ENCODE measurements at regions not wholly inside any gene's neighbourhood (a gene's known extent, or its start where the extent isn't known, plus 50 kb on each side); places are given as distances from the start of the nearest gene placed in this dataset.

GRCh38 chr3:146715170-146715569 is 110.0 kb upstream of the PLSCR5 start:
- Histone ChIP-seq H2BK15ac (ENCODE audit: low read length) (no peak overlapping the region), H4K91ac (ENCODE audit: low read depth, low read length, poor library complexity) (no peak overlapping the region), H2BK5ac (ENCODE audit: low read length) (no peak overlapping the region), H3K9me3 (replicated peaks in 1 of 2; ENCODE audit: control insufficient read depth in 2 of 2, insufficient read depth in 1 of 2, low read depth in 1 of 2, low read length in 2 of 2) (no peaks in the 10 kb centered on the region), H4K8ac (ENCODE audit: low read depth, low read length) (no peak overlapping the region), H2AK5ac (ENCODE audit: low read depth, low read length) (no peak overlapping the region), H2BK120ac (ENCODE audit: low read depth, low read length) (no peak overlapping the region), H3K4me2 (ENCODE audit: insufficient read depth, low read length, poor library complexity, severe bottlenecking) (no peak overlapping the region), H3K27me3 (ENCODE audit: control insufficient read depth in 3 of 3, insufficient read depth in 3 of 3, low read depth in 1 of 3, low read length in 3 of 3) (no peaks in the 10 kb centered on the region), H3K4me3 (ENCODE audit: low read length in 2 of 2) (no peak overlapping the region), H2AFZ (ENCODE audit: low read length) (no peak overlapping the region), H3K27ac (replicated peaks; ENCODE audit: low read length) (no peak overlapping the region), H2BK12ac (ENCODE audit: low read length) (no peak overlapping the region), H3K4me1 (ENCODE audit: control insufficient read depth in 2 of 2, insufficient read depth in 1 of 2, low read depth in 1 of 2, low read length in 2 of 2) (no peaks in the 10 kb centered on the region), H3K36me3 (replicated peaks in 1 of 2; ENCODE audit: control insufficient read depth in 2 of 2, insufficient read depth in 2 of 2, low read length in 2 of 2) (no peaks in the 10 kb centered on the region), H3K23ac (ENCODE audit: low read depth, low read length, poor library complexity) (no peak overlapping the region), H3K9ac (ENCODE audit: low read depth, low read length, poor library complexity) (no peak overlapping the region), H3K79me1 (ENCODE audit: low read depth, low read length) (no peaks in the 10 kb centered on the region), H3K14ac (ENCODE audit: low read length) (no peak overlapping the region), H3K18ac (ENCODE audit: low read length) (no peak overlapping the region), H3K4ac (ENCODE audit: low read length) (no peak overlapping the region)
- DNase-seq (ENCODE audit: low spot score), result no peak

GRCh38 chr3:146712806-146713205 is 107.7 kb upstream of the PLSCR5 start:
- Histone ChIP-seq H3K4me2 (ENCODE audit: insufficient read depth, low read length, poor library complexity, severe bottlenecking) (no peak overlapping the region), H3K27ac (replicated peaks; ENCODE audit: low read length) (no peak overlapping the region), H2BK12ac (ENCODE audit: low read length) (no peak overlapping the region), H3K4me1 (ENCODE audit: control insufficient read depth in 2 of 2, insufficient read depth in 1 of 2, low read depth in 1 of 2, low read length in 2 of 2) (peaks cover 0 to 2% of the 10 kb centered on the region in 2 donors), H3K4ac (ENCODE audit: low read length) (no peak overlapping the region), H3K14ac (ENCODE audit: low read length) (no peak overlapping the region), H3K36me3 (replicated peaks in 1 of 2; ENCODE audit: control insufficient read depth in 2 of 2, insufficient read depth in 2 of 2, low read length in 2 of 2) (no peaks in the 10 kb centered on the region), H3K9ac (ENCODE audit: low read depth, low read length, poor library complexity) (no peak overlapping the region), H2AFZ (ENCODE audit: low read length) (no peak overlapping the region), H2BK15ac (ENCODE audit: low read length) (no peak overlapping the region), H3K18ac (ENCODE audit: low read length) (no peak overlapping the region), H2BK120ac (ENCODE audit: low read depth, low read length) (no peak overlapping the region), H3K9me3 (replicated peaks in 1 of 2; ENCODE audit: control insufficient read depth in 2 of 2, insufficient read depth in 1 of 2, low read depth in 1 of 2, low read length in 2 of 2) (no peaks in the 10 kb centered on the region), H3K4me3 (ENCODE audit: low read length in 2 of 2) (no peak overlapping the region), H4K91ac (ENCODE audit: low read depth, low read length, poor library complexity) (no peak overlapping the region), H3K23ac (ENCODE audit: low read depth, low read length, poor library complexity) (no peak overlapping the region), H2BK5ac (ENCODE audit: low read length) (no peak overlapping the region), H3K79me1 (ENCODE audit: low read depth, low read length) (no peaks in the 10 kb centered on the region), H3K27me3 (ENCODE audit: control insufficient read depth in 3 of 3, insufficient read depth in 3 of 3, low read depth in 1 of 3, low read length in 3 of 3) (no peaks in the 10 kb centered on the region), H4K8ac (ENCODE audit: low read depth, low read length) (no peak overlapping the region), H2AK5ac (ENCODE audit: low read depth, low read length) (no peak overlapping the region)
- no peak for DNase-seq (ENCODE audit: low spot score)
- WGBS, 2 donors (ENCODE audit: extremely low coverage in 2 of 2, insufficient read length in 2 of 2, insufficient replicate concordance in 1 of 2), result no CpG with 5 or more reads among the region's 3 CpGs

DNA sequence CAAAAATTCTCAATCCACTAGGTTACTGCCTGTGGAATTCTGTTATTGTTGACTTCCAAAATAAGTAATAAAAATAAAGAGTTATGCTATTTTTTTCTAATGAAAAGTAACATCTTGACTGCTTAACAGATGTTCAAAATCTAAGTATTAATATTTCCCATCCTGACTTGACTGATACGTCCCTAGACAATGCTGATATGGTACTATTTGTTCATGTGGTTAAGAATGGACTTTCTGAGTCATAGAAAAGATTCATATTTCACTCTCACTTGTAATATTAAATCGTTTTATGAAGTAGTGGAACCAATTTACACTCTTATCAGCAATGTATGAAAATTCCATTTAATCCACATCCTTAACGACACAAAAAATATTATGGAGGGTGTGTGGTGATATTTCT is 104.8 kb upstream of the PLSCR5 start:
- Histone ChIP-seq H2BK5ac (ENCODE audit: low read length) (no peak overlapping the region), H2BK12ac (ENCODE audit: low read length) (no peak overlapping the region), H3K4ac (ENCODE audit: low read length) (no peak overlapping the region), H4K91ac (ENCODE audit: low read depth, low read length, poor library complexity) (no peak overlapping the region), H3K4me3 (ENCODE audit: low read length in 2 of 2) (no peak overlapping the region), H2BK15ac (ENCODE audit: low read length) (no peak overlapping the region), H3K27ac (replicated peaks; ENCODE audit: low read length) (no peak overlapping the region), H3K14ac (ENCODE audit: low read length) (no peak overlapping the region), H3K4me2 (ENCODE audit: insufficient read depth, low read length, poor library complexity, severe bottlenecking) (no peak overlapping the region), H3K36me3 (replicated peaks in 1 of 2; ENCODE audit: control insufficient read depth in 2 of 2, insufficient read depth in 2 of 2, low read length in 2 of 2) (no peaks in the 10 kb centered on the region), H4K8ac (ENCODE audit: low read depth, low read length) (no peak overlapping the region), H3K9ac (ENCODE audit: low read depth, low read length, poor library complexity) (no peak overlapping the region), H3K9me3 (replicated peaks in 1 of 2; ENCODE audit: control insufficient read depth in 2 of 2, insufficient read depth in 1 of 2, low read depth in 1 of 2, low read length in 2 of 2) (no peaks in the 10 kb centered on the region), H3K23ac (ENCODE audit: low read depth, low read length, poor library complexity) (no peak overlapping the region), H2AFZ (ENCODE audit: low read length) (no peak overlapping the region), H2AK5ac (ENCODE audit: low read depth, low read length) (no peak overlapping the region), H3K18ac (ENCODE audit: low read length) (no peak overlapping the region), H3K79me1 (ENCODE audit: low read depth, low read length) (no peaks in the 10 kb centered on the region), H3K27me3 (ENCODE audit: control insufficient read depth in 3 of 3, insufficient read depth in 3 of 3, low read depth in 1 of 3, low read length in 3 of 3) (no peaks in the 10 kb centered on the region), H2BK120ac (ENCODE audit: low read depth, low read length) (no peak overlapping the region), H3K4me1 (ENCODE audit: control insufficient read depth in 2 of 2, insufficient read depth in 1 of 2, low read depth in 1 of 2, low read length in 2 of 2) (peaks cover 0 to 2% of the 10 kb centered on the region in 2 donors)
- no CpG with 5 or more reads among the region's 3 CpGs for WGBS, 2 donors (ENCODE audit: extremely low coverage in 2 of 2, insufficient read length in 2 of 2, insufficient replicate concordance in 1 of 2)
- no peak for DNase-seq (ENCODE audit: low spot score)

GRCh38 chr3:146705225-146705624 is 100.1 kb upstream of the PLSCR5 start:
- no peak for DNase-seq (ENCODE audit: low spot score)
- H2BK12ac ChIP-seq (ENCODE audit: low read length), result no peak overlapping the region
- no peak overlapping the region for H3K4ac ChIP-seq (ENCODE audit: low read length)
- H3K9me3 ChIP-seq (replicated peaks in 1 of 2; ENCODE audit: control insufficient read depth in 2 of 2, insufficient read depth in 1 of 2, low read depth in 1 of 2, low read length in 2 of 2), result no peaks in the 10 kb centered on the region
- no peak overlapping the region for H2BK120ac ChIP-seq (ENCODE audit: low read depth, low read length)
- no CpG with 5 or more reads among the region's 2 CpGs for WGBS, 2 donors (ENCODE audit: extremely low coverage in 2 of 2, insufficient read length in 2 of 2, insufficient replicate concordance in 1 of 2)
- no peaks in the 10 kb centered on the region for H3K27me3 ChIP-seq (ENCODE audit: control insufficient read depth in 3 of 3, insufficient read depth in 3 of 3, low read depth in 1 of 3, low read length in 3 of 3)
- H2BK5ac ChIP-seq (ENCODE audit: low read length), result no peak overlapping the region
- no peak overlapping the region for H3K4me3 ChIP-seq (ENCODE audit: low read length in 2 of 2)
- no peak overlapping the region for H4K8ac ChIP-seq (ENCODE audit: low read depth, low read length)
- H2AFZ ChIP-seq (ENCODE audit: low read length), result no peak overlapping the region
- H3K36me3 ChIP-seq (replicated peaks in 1 of 2; ENCODE audit: control insufficient read depth in 2 of 2, insufficient read depth in 2 of 2, low read length in 2 of 2), result no peaks in the 10 kb centered on the region
- no peak overlapping the region for H3K23ac ChIP-seq (ENCODE audit: low read depth, low read length, poor library complexity)
- peaks cover 0 to 2% of the 10 kb centered on the region in 2 donors for H3K4me1 ChIP-seq (ENCODE audit: control insufficient read depth in 2 of 2, insufficient read depth in 1 of 2, low read depth in 1 of 2, low read length in 2 of 2)
- no peak overlapping the region for H2AK5ac ChIP-seq (ENCODE audit: low read depth, low read length)
- no peak overlapping the region for H2BK15ac ChIP-seq (ENCODE audit: low read length)
- no peak overlapping the region for H3K9ac ChIP-seq (ENCODE audit: low read depth, low read length, poor library complexity)
- no peaks in the 10 kb centered on the region for H3K79me1 ChIP-seq (ENCODE audit: low read depth, low read length)
- H4K91ac ChIP-seq (ENCODE audit: low read depth, low read length, poor library complexity), result no peak overlapping the region
- no peak overlapping the region for H3K27ac ChIP-seq (replicated peaks; ENCODE audit: low read length)
- H3K4me2 ChIP-seq (ENCODE audit: insufficient read depth, low read length, poor library complexity, severe bottlenecking), result no peak overlapping the region
- no peak overlapping the region for H3K14ac ChIP-seq (ENCODE audit: low read length)
- no peak overlapping the region for H3K18ac ChIP-seq (ENCODE audit: low read length)
